Heart left ventricle (tissue), 16 donors: ENCODE measurements at regions not wholly inside any gene's neighbourhood (a gene's known extent, or its start where the extent isn't known, plus 50 kb on each side); places are given as distances from the start of the nearest gene placed in this dataset.

ENCODE experiments used
- ATAC-seq, 4 donors: fragments of 200-7000 bp; cut with Tn5 transposase; one replicate each; pipeline ENCODE4 v1.9.1; 2020 to 2022; ENCODE audit warnings: moderate library complexity in 4 of 4, mild to moderate bottlenecking in 3 of 4, moderate number of reproducible peaks in 1 of 4
- DNase-seq, 5 donors: peaks; one replicate each; pipeline ENCODE4 v3.0.0-alpha.2; 2020
- H3K27ac ChIP-seq, 12 donors: fragments of 200-600 bp; sonication (generic) in 4 of 12; one replicate each; pipeline versions ENCODE4 v1.5.0 to v1.8.0; 2016 to 2022; ENCODE audit warnings: mild to moderate bottlenecking in 2 of 12
- H3K27me3 ChIP-seq, 9 donors: fragments of 200-600 bp; sonication (generic) in 2 of 9; one replicate each; pipeline versions ENCODE4 v1.5.1 to v1.8.0; 2016 to 2022; ENCODE audit warnings: mild to moderate bottlenecking in 3 of 9
- H3K36me3 ChIP-seq, 9 donors: fragments of 200-600 bp; sonication (generic) in 2 of 9; one replicate each; pipeline versions ENCODE4 v1.5.0 to v1.8.0; 2018 to 2022; ENCODE audit warnings: mild to moderate bottlenecking in 2 of 9
- H3K4me1 ChIP-seq, 12 donors: fragments of 200-600 bp; sonication (generic) in 4 of 12; one replicate each; pipeline versions ENCODE4 v1.5.0 to v1.8.0; 2016 to 2022; ENCODE audit warnings: mild to moderate bottlenecking in 3 of 12
- H3K4me3 ChIP-seq, 12 donors: fragments of 200-600 bp; sonication (generic) in 4 of 12; one replicate each; pipeline versions ENCODE4 v1.5.0 to v1.8.0; 2017 to 2022; ENCODE audit warnings: mild to moderate bottlenecking in 9 of 12, moderate library complexity in 4 of 12
- H3K9me3 ChIP-seq, 12 donors: fragments of 200-600 bp; sonication (generic) in 4 of 12; one replicate each; pipeline versions ENCODE4 v1.5.0 to v1.8.0; 2016 to 2022; ENCODE audit warnings: mild to moderate bottlenecking in 1 of 12
- POLR2A ChIP-seq, 2 donors: fragments of 450-650 bp; IDR thresholded peaks; one replicate each; pipeline ENCODE4 v1.6.1; 2017; ENCODE audit warnings: antibody characterized with exemption in 2 of 2, mild to moderate bottlenecking in 2 of 2, moderate library complexity in 2 of 2
- WGBS, 4 donors: extraction: QIAGEN DNeasy Blood & Tissue Kit in 2 of 4; methylation state at CpG; one replicate each; pipeline versions ENCODE4 v1.1.5 to v1.1.7; 2013 to 2018; 5-methylcytosine and 5-hydroxymethylcytosine counted together
- intact Hi-C, 10 donors: fragments of 100-400 bp; cut with DNase I; formaldehyde crosslinking; loops; one replicate each; pipeline versions ENCODE4 v1.11.1 to v1.14.2; 2022
- TF ChIP-seq, protein P1 (sequence below), 12 donors: fragments of 200-600 bp; sonication (generic) in 4 of 12; IDR thresholded peaks; one replicate each; pipeline versions ENCODE4 v1.5.0 to v1.8.0; 2018 to 2022; ENCODE audit warnings: antibody characterized with exemption in 12 of 12, mild to moderate bottlenecking in 5 of 12
- donor health status: ischemic (EF 13 %, LVEDD 7.1; RV severe dilation, severe dysfunction).
- donor health status: healthy with polysubstance abuse.
- donor health status: DM: no; HTN: yes; CAD: no.
- donor health status: DM: no; HTN: no; CAD: no.
- donor health status: ischemic (EF 25% LVEDD 6.9; RV normal size, moderate dysfunction).
- donor health status: ischemic (EF 25% LVEDD 5.7; RV mildly dilated, moderate dysfunction).
- donor health status: healthy.
- donor health status: DM: yes; HTN: yes; CAD: no.
- donor health status: ischemic (EF 35%, LVEDD 5.7; RV mildly dilated, moderate dysfunction).
- donor health status: nonischemic (EF 11% LVEDD 7.7; RV severe dilation, severe dysfunction).
- donor health status: DM: yes; HTN: yes; CAD: no.
- donor health status: PGD.
- donor health status: ischemic (EF 29% LVEDD 5.4; RV normal size, mild dysfunction).
- donor health status: nonischemic (EF 23%, LVEDD 6.1; RV moderate dilation, normal function).

DNA sequence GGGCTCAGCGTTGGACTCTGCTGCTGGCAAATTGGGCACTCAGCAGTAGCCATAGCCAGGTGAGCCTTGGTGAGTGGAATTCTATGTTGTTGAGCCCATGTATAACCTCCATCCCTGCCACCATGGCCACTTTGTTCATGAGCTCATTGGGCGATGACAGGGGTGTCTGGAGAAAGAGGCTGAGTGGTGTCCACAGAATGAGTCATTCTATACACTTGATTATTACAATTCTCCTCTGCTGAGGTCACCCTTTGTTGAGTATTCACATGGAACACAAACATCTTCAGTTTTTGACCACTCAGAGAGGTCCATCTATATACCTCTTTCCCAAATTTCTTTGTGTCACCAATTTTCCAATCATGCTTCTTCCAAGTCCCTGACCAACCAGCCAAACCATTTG, 1341.7 kb downstream of the PCDH7 start:
- WGBS, 4 donors = 83 to 92% (median 86%) methylated on average over 2 of the region's 2 CpGs

DNA sequence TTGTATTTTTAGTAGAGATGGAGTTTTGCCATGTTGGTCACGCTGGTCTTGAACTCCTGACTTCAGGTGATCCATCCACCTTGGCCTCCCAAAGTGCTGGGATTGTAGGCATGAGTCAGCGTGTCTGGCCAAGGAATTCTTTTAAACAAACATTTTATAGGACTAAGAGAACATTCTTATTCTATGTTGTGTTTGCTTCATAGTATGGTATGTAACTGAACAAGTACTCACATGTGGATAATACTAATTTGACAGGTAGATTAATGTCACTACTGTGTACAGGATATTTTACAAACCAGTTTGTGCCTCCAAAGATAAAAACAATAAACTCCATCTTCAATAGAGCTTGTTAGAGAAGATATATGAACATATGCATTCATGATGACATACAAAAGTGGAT, 1353.4 kb downstream of the PCDH7 start:
- DNase-seq (no peak), ATAC-seq (no peak)
- intact Hi-C loops = no loop called here
- Histone ChIP-seq H3K36me3 (no peaks in the 10 kb centered on the region), H3K4me3 (no peak overlapping the region), H3K4me1 (no peaks in the 10 kb centered on the region), H3K9me3 (no peaks in the 10 kb centered on the region), H3K27me3 (no peaks in the 10 kb centered on the region), H3K27ac (no peak overlapping the region)
- TF ChIP-seq, protein P1, sequence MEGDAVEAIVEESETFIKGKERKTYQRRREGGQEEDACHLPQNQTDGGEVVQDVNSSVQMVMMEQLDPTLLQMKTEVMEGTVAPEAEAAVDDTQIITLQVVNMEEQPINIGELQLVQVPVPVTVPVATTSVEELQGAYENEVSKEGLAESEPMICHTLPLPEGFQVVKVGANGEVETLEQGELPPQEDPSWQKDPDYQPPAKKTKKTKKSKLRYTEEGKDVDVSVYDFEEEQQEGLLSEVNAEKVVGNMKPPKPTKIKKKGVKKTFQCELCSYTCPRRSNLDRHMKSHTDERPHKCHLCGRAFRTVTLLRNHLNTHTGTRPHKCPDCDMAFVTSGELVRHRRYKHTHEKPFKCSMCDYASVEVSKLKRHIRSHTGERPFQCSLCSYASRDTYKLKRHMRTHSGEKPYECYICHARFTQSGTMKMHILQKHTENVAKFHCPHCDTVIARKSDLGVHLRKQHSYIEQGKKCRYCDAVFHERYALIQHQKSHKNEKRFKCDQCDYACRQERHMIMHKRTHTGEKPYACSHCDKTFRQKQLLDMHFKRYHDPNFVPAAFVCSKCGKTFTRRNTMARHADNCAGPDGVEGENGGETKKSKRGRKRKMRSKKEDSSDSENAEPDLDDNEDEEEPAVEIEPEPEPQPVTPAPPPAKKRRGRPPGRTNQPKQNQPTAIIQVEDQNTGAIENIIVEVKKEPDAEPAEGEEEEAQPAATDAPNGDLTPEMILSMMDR (IDR thresholded peaks at IDR 0.05) = no peak
- no peak for TF ChIP-seq POLR2A (IDR thresholded peaks at IDR 0.05)
- WGBS, 4 donors = 38 to 72% (median 44%) methylated on average over 2 of the region's 2 CpGs

More for the DNA sequence above, 1341.7 kb downstream of the PCDH7 start:
- ATAC-seq (no peak), DNase-seq (peak in 1 of 5 donors; percentile 7)
- H3K4me1 ChIP-seq = no peaks in the 10 kb centered on the region
- intact Hi-C loops = no loop called here
- H3K27me3 ChIP-seq = no peaks in the 10 kb centered on the region
- TF ChIP-seq, protein P1 (IDR thresholded peaks at IDR 0.05) = no peak
- TF ChIP-seq POLR2A (IDR thresholded peaks at IDR 0.05) = no peak
- H3K27ac ChIP-seq = no peak overlapping the region
- no peaks in the 10 kb centered on the region for H3K36me3 ChIP-seq
- no peaks in the 10 kb centered on the region for H3K9me3 ChIP-seq
- H3K4me3 ChIP-seq = no peak overlapping the region

DNA sequence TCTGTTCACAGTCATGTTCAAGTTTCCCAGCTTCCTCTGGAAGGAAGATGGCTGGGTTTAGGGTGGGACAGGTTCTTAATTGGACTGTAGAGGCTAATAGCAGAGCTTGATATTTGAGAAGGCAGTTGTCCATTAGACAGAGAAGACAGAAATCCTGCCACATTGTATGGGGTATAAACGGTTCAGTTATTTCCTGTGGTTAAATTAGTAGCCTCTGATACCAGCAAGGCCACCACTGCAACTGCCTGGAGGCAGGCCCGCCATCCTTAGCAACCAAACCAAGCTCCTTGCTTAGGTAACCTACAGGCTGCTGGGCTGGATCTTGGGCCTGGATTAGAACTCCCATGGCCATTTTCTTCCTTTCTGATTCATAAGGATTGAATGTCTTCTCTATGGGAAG, 1367.0 kb downstream of the PCDH7 start:
- Histone ChIP-seq H3K9me3 (no peaks in the 10 kb centered on the region), H3K27ac (no peak overlapping the region), H3K27me3 (no peaks in the 10 kb centered on the region), H3K4me1 (no peaks in the 10 kb centered on the region), H3K4me3 (no peak overlapping the region), H3K36me3 (no peaks in the 10 kb centered on the region)
- 62 to 71% (median 68%) methylated on average over 2 of the region's 2 CpGs for WGBS, 4 donors
- DNase-seq (peak in 1 of 5 donors; percentile 10), ATAC-seq (no peak)
- intact Hi-C loops = no loop called here
- TF ChIP-seq, protein P1 (IDR thresholded peaks at IDR 0.05) = no peak
- no peak for TF ChIP-seq POLR2A (IDR thresholded peaks at IDR 0.05)

DNA sequence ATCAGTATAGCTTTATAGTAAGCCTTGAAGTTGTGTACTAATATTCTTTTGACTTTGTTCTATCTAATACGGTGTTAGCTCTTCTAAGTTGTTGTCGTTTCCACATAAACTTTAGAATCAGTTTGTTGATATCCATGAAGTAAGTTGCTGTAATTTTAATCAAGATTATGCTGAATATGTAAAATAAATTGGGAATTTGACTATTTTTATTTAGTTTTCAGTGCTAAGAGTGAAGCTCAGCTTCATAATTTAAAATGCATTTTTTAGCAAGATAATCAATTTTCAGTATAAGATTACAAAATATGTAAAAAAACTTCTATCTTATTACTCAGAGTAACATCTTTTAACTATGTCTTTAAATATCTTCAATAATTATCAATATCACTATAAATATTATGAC, 1374.8 kb downstream of the PCDH7 start:
- no peak for DNase-seq
- no peak for ATAC-seq
- Histone ChIP-seq H3K9me3 (peaks cover 0 to 4% (median 0%) of the 10 kb centered on the region in 12 donors), H3K27me3 (no peaks in the 10 kb centered on the region), H3K4me1 (no peaks in the 10 kb centered on the region), H3K36me3 (no peaks in the 10 kb centered on the region), H3K27ac (no peak overlapping the region), H3K4me3 (no peak overlapping the region)
- intact Hi-C loops = no loop called here
- TF ChIP-seq, protein P1 (IDR thresholded peaks at IDR 0.05) = no peak
- no peak for TF ChIP-seq POLR2A (IDR thresholded peaks at IDR 0.05)
- WGBS, 4 donors = 85 to 90% (median 89%) methylated on average over 2 of the region's 2 CpGs
